GM06990 (cell line): ENCODE measurements at regions not wholly inside any gene's neighbourhood (a gene's known extent, or its start where the extent isn't known, plus 50 kb on each side); places are given as distances from the start of the nearest gene placed in this dataset.

Experiments
- DNase-seq: peaks from one replicate; pipeline ENCODE4 v3.0.0-alpha.2; 2011; ENCODE audit not compliant: insufficient read length; ENCODE audit errors: extremely low read depth
- H3K27me3 ChIP-seq: replicated peaks from 2 replicates; pipeline ENCODE4 v1.6.0; 2011; ENCODE audit warnings: low read length; ENCODE audit not compliant: control insufficient read depth, insufficient read depth
- H3K36me3 ChIP-seq: 2 replicates; pipeline ENCODE4 v1.5.1; 2011; ENCODE audit warnings: low read length; ENCODE audit not compliant: control insufficient read depth, insufficient read depth
- H3K4me3 ChIP-seq: replicated peaks from 2 replicates; pipeline ENCODE4 v1.5.1; 2011; ENCODE audit warnings: low read depth, mild to moderate bottlenecking, control low read depth, low read length
- TF ChIP-seq, protein P1 (sequence below): IDR thresholded peaks from 2 replicates; pipeline ENCODE4 v1.5.1; 2011; ENCODE audit warnings: low read length, control low read depth, mild to moderate bottlenecking, inconsistent platforms; ENCODE audit not compliant: insufficient read depth, poor library complexity, severe bottlenecking

DNA sequence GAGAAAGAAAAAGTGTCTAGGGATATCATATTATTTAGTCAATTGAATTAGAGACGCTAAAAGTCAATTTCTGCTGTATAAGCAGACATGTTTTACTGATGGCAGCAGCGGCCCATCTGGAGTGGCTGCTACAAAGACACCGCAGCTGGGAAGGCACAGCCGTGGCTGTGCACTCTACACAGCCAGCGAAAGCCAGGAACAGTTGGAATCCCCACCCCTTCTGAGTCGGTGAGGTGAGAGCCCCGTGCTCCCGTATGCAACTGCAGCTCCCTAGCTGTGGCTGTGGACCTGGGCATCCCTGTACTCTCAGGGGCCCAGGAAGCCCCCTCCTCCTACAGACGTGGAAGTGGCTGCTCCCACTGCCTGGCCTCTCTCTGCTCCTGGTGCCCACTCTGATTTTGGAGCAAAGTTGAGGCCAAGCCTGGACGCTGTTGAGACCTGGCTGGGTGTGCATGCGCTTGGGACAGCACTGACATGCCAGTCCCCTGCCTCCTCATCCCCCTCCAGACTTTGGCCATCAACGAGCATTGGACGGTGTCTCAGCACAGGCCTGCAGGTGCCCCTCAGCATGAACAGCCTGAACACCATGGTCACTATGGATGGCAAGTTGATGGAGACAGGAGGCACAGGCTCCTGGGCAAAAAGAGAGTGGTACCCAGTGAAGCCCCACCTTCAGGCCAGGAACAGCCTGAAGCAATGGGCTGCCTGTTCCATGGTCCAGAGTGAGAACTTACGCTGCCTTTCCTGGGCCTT lies 944.0 kb upstream of the MIR17HG start:
- no peaks in the 10 kb centered on the region for H3K27me3 ChIP-seq
- TF ChIP-seq, protein P1, sequence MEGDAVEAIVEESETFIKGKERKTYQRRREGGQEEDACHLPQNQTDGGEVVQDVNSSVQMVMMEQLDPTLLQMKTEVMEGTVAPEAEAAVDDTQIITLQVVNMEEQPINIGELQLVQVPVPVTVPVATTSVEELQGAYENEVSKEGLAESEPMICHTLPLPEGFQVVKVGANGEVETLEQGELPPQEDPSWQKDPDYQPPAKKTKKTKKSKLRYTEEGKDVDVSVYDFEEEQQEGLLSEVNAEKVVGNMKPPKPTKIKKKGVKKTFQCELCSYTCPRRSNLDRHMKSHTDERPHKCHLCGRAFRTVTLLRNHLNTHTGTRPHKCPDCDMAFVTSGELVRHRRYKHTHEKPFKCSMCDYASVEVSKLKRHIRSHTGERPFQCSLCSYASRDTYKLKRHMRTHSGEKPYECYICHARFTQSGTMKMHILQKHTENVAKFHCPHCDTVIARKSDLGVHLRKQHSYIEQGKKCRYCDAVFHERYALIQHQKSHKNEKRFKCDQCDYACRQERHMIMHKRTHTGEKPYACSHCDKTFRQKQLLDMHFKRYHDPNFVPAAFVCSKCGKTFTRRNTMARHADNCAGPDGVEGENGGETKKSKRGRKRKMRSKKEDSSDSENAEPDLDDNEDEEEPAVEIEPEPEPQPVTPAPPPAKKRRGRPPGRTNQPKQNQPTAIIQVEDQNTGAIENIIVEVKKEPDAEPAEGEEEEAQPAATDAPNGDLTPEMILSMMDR, result no peak
- DNase-seq, result no peak

DNA sequence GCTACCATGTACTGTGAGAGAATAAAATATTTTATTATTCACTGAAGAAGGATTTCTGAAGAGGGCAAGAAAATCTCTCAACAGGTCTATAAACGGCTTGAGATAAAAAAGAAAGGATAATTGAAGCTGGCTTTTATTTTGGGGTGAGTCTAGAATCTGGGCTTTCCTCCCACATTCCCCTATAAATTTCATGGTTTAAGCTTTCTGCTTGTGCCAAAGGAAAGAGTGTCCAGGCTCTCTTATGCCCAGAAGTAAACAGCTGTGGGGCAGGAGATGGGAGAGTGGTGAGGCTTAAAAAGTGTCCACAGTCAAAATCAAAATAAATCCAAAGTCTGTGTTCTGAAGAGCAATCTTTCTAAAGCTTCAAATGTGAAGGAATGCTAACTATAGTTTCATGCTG lies 942.2 kb upstream of the MIR17HG start:
- Histone ChIP-seq H3K36me3 (no peaks in the 10 kb centered on the region), H3K4me3 (no peak overlapping the region), H3K27me3 (no peaks in the 10 kb centered on the region)
- TF ChIP-seq, protein P1, result no peak
- no peak for DNase-seq

More for the DNA sequence above, 944.0 kb upstream of the MIR17HG start:
- Histone ChIP-seq H3K36me3 (no peaks in the 10 kb centered on the region), H3K4me3 (no peak overlapping the region)

DNA sequence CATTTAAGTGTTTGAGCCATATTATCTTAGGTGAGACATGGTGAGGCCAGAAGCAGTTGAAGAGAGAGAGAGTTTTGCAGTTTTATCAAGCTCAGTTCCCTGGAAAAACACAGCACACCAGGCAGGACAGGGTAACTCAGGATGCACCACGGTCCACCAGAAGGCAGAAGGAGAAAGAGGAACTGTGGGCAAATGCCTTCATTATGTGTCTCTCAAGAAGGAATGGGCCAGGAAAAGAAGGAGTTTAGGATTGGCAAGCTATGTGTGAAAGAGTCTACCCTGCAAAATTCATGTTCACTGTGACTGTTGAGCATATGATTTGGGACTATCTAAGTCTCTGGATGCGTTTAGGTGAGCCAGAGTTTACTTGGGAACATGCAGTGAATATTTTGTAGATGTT lies 934.5 kb upstream of the MIR17HG start:
- Histone ChIP-seq H3K4me3 (no peak overlapping the region), H3K36me3 (no peaks in the 10 kb centered on the region), H3K27me3 (no peaks in the 10 kb centered on the region)
- DNase-seq, result no peak
- TF ChIP-seq, protein P1, result no peak

DNA sequence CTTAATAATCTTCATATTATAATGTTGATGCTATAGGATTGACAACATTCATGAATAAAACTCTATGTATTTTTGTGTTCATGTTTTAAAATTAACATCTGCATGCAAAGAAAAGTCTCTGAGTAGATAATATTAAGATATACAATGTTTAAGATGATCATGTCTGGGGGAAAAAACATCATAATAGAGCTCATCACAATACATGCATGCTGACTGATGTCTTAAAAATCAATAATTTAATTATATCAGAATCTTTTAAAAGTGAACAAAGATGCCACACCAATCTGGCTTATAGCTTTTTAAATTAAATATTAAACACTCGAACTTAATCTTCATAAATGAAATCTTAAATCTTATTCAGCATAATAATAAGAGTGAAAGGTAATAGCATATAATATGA lies 933.9 kb upstream of the MIR17HG start:
- Histone ChIP-seq H3K4me3 (no peak overlapping the region), H3K27me3 (no peaks in the 10 kb centered on the region), H3K36me3 (no peaks in the 10 kb centered on the region)
- DNase-seq, result no peak
- TF ChIP-seq, protein P1, result no peak

DNA sequence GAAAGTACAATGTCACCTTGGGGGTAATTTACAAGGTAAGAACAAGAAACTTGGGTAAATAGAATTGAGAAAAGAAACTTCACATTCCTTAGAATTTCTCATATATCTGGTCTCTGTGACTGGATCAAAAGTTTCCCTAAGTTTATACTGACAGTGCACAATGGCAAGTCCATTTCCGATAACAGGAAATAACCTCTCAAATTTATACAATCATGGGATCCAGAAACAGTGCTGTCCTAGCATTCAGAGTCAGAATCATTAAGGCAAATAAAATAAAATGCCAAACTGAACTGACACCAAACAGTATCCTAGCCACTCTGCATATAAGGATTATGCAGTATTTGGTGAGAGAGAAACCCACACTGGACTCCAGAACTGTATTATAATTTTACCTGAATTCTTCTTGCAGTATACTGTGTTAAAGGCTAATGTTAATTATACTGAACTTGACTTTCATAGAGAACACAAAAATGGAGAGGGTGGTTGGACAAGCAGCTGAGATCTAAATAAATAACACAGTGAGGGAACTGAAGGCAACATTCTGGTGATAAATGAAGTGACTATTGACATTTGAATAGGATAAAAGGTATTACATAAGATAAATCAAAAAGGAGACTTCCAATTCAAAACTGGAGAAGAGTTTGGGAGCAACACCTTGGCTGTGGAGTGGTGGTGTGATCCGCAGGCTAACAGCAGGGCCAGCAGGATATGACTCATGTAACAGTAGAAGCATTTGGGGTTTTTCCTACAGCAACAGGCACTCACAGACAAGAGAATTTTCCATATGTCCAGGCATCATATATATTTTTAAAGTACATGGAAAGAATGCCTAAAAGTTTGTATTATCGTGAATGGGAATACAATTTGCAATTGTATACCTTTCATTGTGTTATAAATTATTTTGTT lies 932.5 kb upstream of the MIR17HG start:
- Histone ChIP-seq H3K4me3 (no peak overlapping the region), H3K27me3 (no peaks in the 10 kb centered on the region), H3K36me3 (no peaks in the 10 kb centered on the region)
- no peak for DNase-seq
- TF ChIP-seq, protein P1, result no peak
